Panc1 (cell line): ENCODE measurements at regions not wholly inside any gene's neighbourhood (a gene's known extent, or its start where the extent isn't known, plus 50 kb on each side); places are given as distances from the start of the nearest gene placed in this dataset.

Source experiments
- ATAC-seq: fragments of 200-7000 bp; cut with Tn5 transposase; 2 replicates; pipeline ENCODE4 v1.9.1; 2020; ENCODE audit warnings: mild to moderate bottlenecking, moderate library complexity
- BruUV-seq: library from RNA; stranded (reverse); fragments of 400-500 nt; replicated peaks from 2 replicates; lab custom pipeline; 2021; lab: Mats Ljungman, UMichigan
- CTCF ChIA-PET: fragments of 300-600 bp; sonication (Branson Sonifier 250); formaldehyde crosslinking; loops from one replicate; lab custom pipeline; 2022; ENCODE audit warnings: antibody characterized with exemption; lab: Charles Lee
- POLR2A ChIA-PET: fragments of 300-600 bp; sonication (Branson Sonifier 250); formaldehyde crosslinking; loops from one replicate; lab custom pipeline; 2022; ENCODE audit warnings: antibody characterized with exemption; lab: Charles Lee
- DNase-seq: peaks from one replicate; pipeline ENCODE4 v3.0.0-alpha.2; 2010; ENCODE audit warnings: low read depth, low spot score
- H3K27ac ChIP-seq: 2 replicates; pipeline ENCODE4 v1.5.1; 2011; ENCODE audit warnings: mild to moderate bottlenecking, low read length, inconsistent platforms
- H3K27me3 ChIP-seq: fragments of 200-500 bp; sonication (Bioruptor generic); 2 replicates; pipeline ENCODE4 v1.6.0; 2014; ENCODE audit warnings: low read length, inconsistent platforms; ENCODE audit not compliant: control insufficient read depth, insufficient read depth
- H3K36me3 ChIP-seq: fragments of 200-500 bp; sonication (Bioruptor generic); 2 replicates; pipeline ENCODE4 v1.5.1; 2014; ENCODE audit warnings: inconsistent platforms, mild to moderate bottlenecking, low read length, moderate library complexity; ENCODE audit not compliant: control insufficient read depth, insufficient read depth
- H3K4me1 ChIP-seq: 2 replicates; pipeline ENCODE4 v1.5.1; 2011; ENCODE audit warnings: inconsistent platforms, mild to moderate bottlenecking, low read length, moderate library complexity; ENCODE audit not compliant: control insufficient read depth, insufficient read depth
- H3K4me3 ChIP-seq, 2 experiments: 2 replicates each; pipeline ENCODE4 v1.5.1; 2011 to 2012; ENCODE audit warnings: low read depth in 2 of 2, low read length in 2 of 2, mild to moderate bottlenecking in 2 of 2, inconsistent platforms in 1 of 2, moderate library complexity in 1 of 2
- H3K9me3 ChIP-seq: fragments of 200-500 bp; sonication (Bioruptor generic); 2 replicates; pipeline ENCODE4 v1.5.1; 2014; ENCODE audit warnings: low read depth, mild to moderate bottlenecking, inconsistent platforms, low read length, moderate library complexity; ENCODE audit not compliant: control insufficient read depth, insufficient read depth
- CTCF ChIP-seq: fragments of 450-650 bp; IDR thresholded peaks from 2 replicates; pipeline ENCODE4 v1.5.1; 2017; ENCODE audit warnings: mild to moderate bottlenecking
- POLR2AphosphoS5 ChIP-seq: IDR thresholded peaks from 2 replicates; pipeline ENCODE4 v1.6.1; 2012; ENCODE audit warnings: mild to moderate bottlenecking, low read depth, low read length, moderate library complexity
- REST ChIP-seq, 2 experiments: IDR thresholded peaks; 2 replicates each; pipeline ENCODE4 v1.6.1; 2011 to 2012; ENCODE audit warnings: low read depth in 2 of 2, control low read depth in 1 of 2, low read length in 1 of 2, mild to moderate bottlenecking in 1 of 2, moderate library complexity in 1 of 2; ENCODE audit not compliant: insufficient read depth in 1 of 2
- SIN3A ChIP-seq: IDR thresholded peaks from 2 replicates; pipeline ENCODE4 v1.6.1; 2012; ENCODE audit warnings: low read depth, mild to moderate bottlenecking, low read length, moderate library complexity, borderline replicate concordance; ENCODE audit not compliant: insufficient read depth
- TCF7L2 ChIP-seq: IDR thresholded peaks from 2 replicates; pipeline ENCODE4 v1.6.1; 2011; ENCODE audit warnings: mild to moderate bottlenecking, low read depth, low read length, inconsistent platforms
- in situ Hi-C: cut with HindIII; loops from 2 replicates; pipeline ENCODE4 v1.10.0; 2016; ENCODE audit warnings: low sequenced_read_pairs, low pct_unique_long_range_greater_than_20kb
- intact Hi-C: fragments of 100-400 bp; cut with micrococcal nuclease; formaldehyde crosslinking; loops from one replicate; pipeline ENCODE4 v1.10.0; 2022; ENCODE audit not compliant: unreplicated experiment

- Histone ChIP-seq H3K9me3 (no peaks in the 10 kb centered on the region), H3K4me1 (no peaks in the 10 kb centered on the region), H3K4me3 (no peak overlapping the region), H3K27me3 (no peaks in the 10 kb centered on the region), H3K27ac (no peak overlapping the region), H3K36me3 (no peaks in the 10 kb centered on the region)
- BruUV-seq: no TSS peak
- CTCF ChIA-PET: no interaction called here
- ATAC-seq (no peak), DNase-seq (no peak)
- POLR2A ChIA-PET: no interaction called here
- in situ Hi-C loops (no loop called here), intact Hi-C loops (no loop called here)
- TF ChIP-seq TCF7L2: no peak
- no peak for TF ChIP-seq CTCF
- no peak for TF ChIP-seq SIN3A
- TF ChIP-seq POLR2AphosphoS5: no peak
- TF ChIP-seq REST (IDR thresholded peaks at IDR 0.05; ENCODE audit: insufficient read depth in 1 of 2, low read depth in 2 of 2, low read length in 1 of 2): no peak
These were observed 321.5 kb upstream of the GHITM start for GRCh38 chr10:83817797-83818196.

GRCh38 chr10:83819609-83820008 lies 319.7 kb upstream of the GHITM start:
- no TSS peak for BruUV-seq
- Histone ChIP-seq H3K4me1 (no peaks in the 10 kb centered on the region), H3K27me3 (no peaks in the 10 kb centered on the region), H3K27ac (no peak overlapping the region), H3K4me3 (no peak overlapping the region), H3K36me3 (no peaks in the 10 kb centered on the region), H3K9me3 (no peaks in the 10 kb centered on the region)
- CTCF ChIA-PET: no interaction called here
- in situ Hi-C loops: no loop called here
- TF ChIP-seq SIN3A: no peak
- TF ChIP-seq TCF7L2: no peak
- no peak for TF ChIP-seq REST (IDR thresholded peaks at IDR 0.05; ENCODE audit: insufficient read depth in 1 of 2, low read depth in 2 of 2, low read length in 1 of 2)
- no peak for TF ChIP-seq CTCF
- TF ChIP-seq POLR2AphosphoS5: no peak
- POLR2A ChIA-PET: no interaction called here
- intact Hi-C loops: no loop called here
- ATAC-seq (no peak), DNase-seq (no peak)
